ENCODE measurements at regions not wholly inside any gene's neighbourhood (a gene's known extent, or its start where the extent isn't known, plus 50 kb on each side); places are given as distances from the start of the nearest gene placed in this dataset.

DNA sequence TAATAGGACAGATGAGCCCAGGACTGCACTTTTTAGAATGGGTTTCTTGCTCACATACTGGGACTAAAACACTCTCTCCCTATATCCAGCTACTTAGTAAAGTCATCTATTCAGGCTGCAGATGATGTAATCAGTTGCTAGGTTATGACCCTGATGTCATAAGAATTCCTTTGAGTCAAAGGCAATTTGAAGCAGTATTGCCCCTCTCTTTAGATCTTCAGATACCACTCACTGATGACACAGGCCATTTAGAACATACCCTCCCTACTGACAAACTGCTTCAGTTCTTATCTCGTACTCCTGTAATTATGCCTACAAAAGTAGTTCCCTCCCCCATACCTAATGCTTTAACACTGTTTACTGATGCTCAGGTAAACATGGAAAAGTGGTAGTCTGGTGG, 450.1 kb upstream of the RASGRP1 start:
- no peaks in the 10 kb centered on the region for H3K27me3 ChIP-seq (ENCODE audit: control insufficient read depth in 2 of 2, insufficient read depth in 2 of 2, low read length in 2 of 2)
- intact Hi-C loops (cut with micrococcal nuclease): no loop called here
- no peaks in the 10 kb centered on the region for H4K20me1 ChIP-seq (replicated peaks; ENCODE audit: control insufficient read depth, extremely low read depth, insufficient read depth, low read length)
- FAIRE-seq (no peak), DNase-seq (ENCODE audit: low read depth, low spot score) (no peak)
- no peak overlapping the region for H2AFZ ChIP-seq (ENCODE audit: low read depth, low read length)
- H3K4me2 ChIP-seq (ENCODE audit: insufficient read depth, low read length): no peak overlapping the region
- H3K9ac ChIP-seq (replicated peaks; ENCODE audit: extremely low read depth, insufficient read depth, low read length): no peak overlapping the region
- POLR2A ChIA-PET: no interaction called here
- no peaks in the 10 kb centered on the region for H3K9me3 ChIP-seq (replicated peaks; ENCODE audit: control insufficient read depth, insufficient read depth, low read length)
- H3K79me2 ChIP-seq (ENCODE audit: control insufficient read depth, insufficient read depth, low read length): no peaks in the 10 kb centered on the region
- BruUV-seq (replicated peaks): no TSS peak
- peaks cover 4% of the 10 kb centered on the region for H3K4me1 ChIP-seq (ENCODE audit: control insufficient read depth, extremely low read depth, insufficient read depth, low read length)
- H3K4me3 ChIP-seq (replicated peaks in 1 of 3; ENCODE audit: insufficient read depth in 1 of 3, low read depth in 1 of 3, low read length in 3 of 3): no peak overlapping the region
- dilution Hi-C loops (cut with MboI; ENCODE audit: extremely low pct_ligation_motif_present, low sequenced_read_pairs): no loop called here
- H3K36me3 ChIP-seq (ENCODE audit: control insufficient read depth in 2 of 2, extremely low read depth in 1 of 2, insufficient read depth in 2 of 2, low read length in 2 of 2): no peaks in the 10 kb centered on the region
- H3K9me1 ChIP-seq (replicated peaks; ENCODE audit: control insufficient read depth, extremely low read depth, insufficient read depth, low read length): no peaks in the 10 kb centered on the region
- H3K27ac ChIP-seq (ENCODE audit: insufficient read depth, low read depth, low read length): no peak overlapping the region
- no peak for TF ChIP-seq EZH2 (IDR thresholded peaks at IDR 0.05; ENCODE audit: borderline replicate concordance, low read depth, low read length, severe bottlenecking)
- TF ChIP-seq MAX (IDR thresholded peaks at IDR 0.05; ENCODE audit: insufficient read depth, insufficient read length): no peak
- no peak for TF ChIP-seq MYC (IDR thresholded peaks at IDR 0.05; ENCODE audit: low read depth, low read length)
- TF ChIP-seq POLR2A (IDR thresholded peaks at IDR 0.05; ENCODE audit: low read depth, low read length): no peak
- no peak for TF ChIP-seq POLR2AphosphoS5 (IDR thresholded peaks at IDR 0.05; ENCODE audit: insufficient read depth, low read depth, low read length)
- no peak for TF ChIP-seq FOS (IDR thresholded peaks at IDR 0.05; ENCODE audit: borderline replicate concordance, insufficient read depth, low read length)
- no peak for TF ChIP-seq GATA2 (IDR thresholded peaks at IDR 0.05; ENCODE audit: insufficient read depth, insufficient read length, low read depth, low read length)
- CTCF ChIA-PET: no interaction called here

DNA sequence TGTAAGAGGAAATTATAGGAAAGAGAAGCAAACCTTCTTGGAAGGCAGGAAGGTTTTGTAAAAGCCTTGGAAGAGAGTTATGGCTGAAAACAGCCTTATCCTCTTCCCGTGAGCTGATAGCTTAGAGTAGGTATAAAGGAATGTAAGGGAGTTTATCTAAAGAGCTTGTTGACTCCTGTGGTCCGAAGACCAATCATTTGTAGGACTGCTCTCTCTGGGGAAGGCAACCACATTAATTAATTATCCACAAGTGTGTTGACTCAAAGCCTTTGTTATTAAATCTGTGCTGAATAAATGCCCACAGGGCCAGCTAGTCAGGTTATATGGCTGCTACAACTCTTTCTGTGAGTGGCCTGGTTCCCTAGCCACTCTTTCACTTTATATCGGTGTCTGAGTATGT, 452.1 kb upstream of the RASGRP1 start:
- no peak for FAIRE-seq
- DNase-seq (ENCODE audit: low read depth, low spot score): no peak
- Histone ChIP-seq H3K9ac (replicated peaks; ENCODE audit: extremely low read depth, insufficient read depth, low read length) (no peak overlapping the region), H3K27ac (ENCODE audit: insufficient read depth, low read depth, low read length) (no peak overlapping the region), H3K9me1 (replicated peaks; ENCODE audit: control insufficient read depth, extremely low read depth, insufficient read depth, low read length) (no peaks in the 10 kb centered on the region), H3K9me3 (replicated peaks; ENCODE audit: control insufficient read depth, insufficient read depth, low read length) (no peaks in the 10 kb centered on the region), H3K4me3 (replicated peaks in 1 of 3; ENCODE audit: insufficient read depth in 1 of 3, low read depth in 1 of 3, low read length in 3 of 3) (no peak overlapping the region), H3K36me3 (ENCODE audit: control insufficient read depth in 2 of 2, extremely low read depth in 1 of 2, insufficient read depth in 2 of 2, low read length in 2 of 2) (no peaks in the 10 kb centered on the region), H4K20me1 (replicated peaks; ENCODE audit: control insufficient read depth, extremely low read depth, insufficient read depth, low read length) (no peaks in the 10 kb centered on the region), H3K4me1 (ENCODE audit: control insufficient read depth, extremely low read depth, insufficient read depth, low read length) (peaks cover 4% of the 10 kb centered on the region), H3K79me2 (ENCODE audit: control insufficient read depth, insufficient read depth, low read length) (no peaks in the 10 kb centered on the region), H2AFZ (ENCODE audit: low read depth, low read length) (no peak overlapping the region), H3K27me3 (ENCODE audit: control insufficient read depth in 2 of 2, insufficient read depth in 2 of 2, low read length in 2 of 2) (no peaks in the 10 kb centered on the region), H3K4me2 (ENCODE audit: insufficient read depth, low read length) (no peak overlapping the region)
- dilution Hi-C loops (cut with MboI; ENCODE audit: extremely low pct_ligation_motif_present, low sequenced_read_pairs) (no loop called here), intact Hi-C loops (cut with micrococcal nuclease) (no loop called here)
- no TSS peak for BruUV-seq (replicated peaks)
- ChIA-PET CTCF (no interaction called here), POLR2A (no interaction called here)
- TF ChIP-seq EZH2 (IDR thresholded peaks at IDR 0.05; ENCODE audit: borderline replicate concordance, low read depth, low read length, severe bottlenecking): no peak
- no peak for TF ChIP-seq MYC (IDR thresholded peaks at IDR 0.05; ENCODE audit: low read depth, low read length)
- TF ChIP-seq, protein P1, sequence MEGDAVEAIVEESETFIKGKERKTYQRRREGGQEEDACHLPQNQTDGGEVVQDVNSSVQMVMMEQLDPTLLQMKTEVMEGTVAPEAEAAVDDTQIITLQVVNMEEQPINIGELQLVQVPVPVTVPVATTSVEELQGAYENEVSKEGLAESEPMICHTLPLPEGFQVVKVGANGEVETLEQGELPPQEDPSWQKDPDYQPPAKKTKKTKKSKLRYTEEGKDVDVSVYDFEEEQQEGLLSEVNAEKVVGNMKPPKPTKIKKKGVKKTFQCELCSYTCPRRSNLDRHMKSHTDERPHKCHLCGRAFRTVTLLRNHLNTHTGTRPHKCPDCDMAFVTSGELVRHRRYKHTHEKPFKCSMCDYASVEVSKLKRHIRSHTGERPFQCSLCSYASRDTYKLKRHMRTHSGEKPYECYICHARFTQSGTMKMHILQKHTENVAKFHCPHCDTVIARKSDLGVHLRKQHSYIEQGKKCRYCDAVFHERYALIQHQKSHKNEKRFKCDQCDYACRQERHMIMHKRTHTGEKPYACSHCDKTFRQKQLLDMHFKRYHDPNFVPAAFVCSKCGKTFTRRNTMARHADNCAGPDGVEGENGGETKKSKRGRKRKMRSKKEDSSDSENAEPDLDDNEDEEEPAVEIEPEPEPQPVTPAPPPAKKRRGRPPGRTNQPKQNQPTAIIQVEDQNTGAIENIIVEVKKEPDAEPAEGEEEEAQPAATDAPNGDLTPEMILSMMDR (IDR thresholded peaks at IDR 0.05; ENCODE audit: extremely low read depth in 1 of 2, insufficient read depth in 1 of 2, low read depth in 1 of 2, low read length in 2 of 2): no peak
- no peak for TF ChIP-seq GATA2 (IDR thresholded peaks at IDR 0.05; ENCODE audit: insufficient read depth, insufficient read length, low read depth, low read length)
- no peak for TF ChIP-seq FOS (IDR thresholded peaks at IDR 0.05; ENCODE audit: borderline replicate concordance, insufficient read depth, low read length)
- TF ChIP-seq MAX (IDR thresholded peaks at IDR 0.05; ENCODE audit: insufficient read depth, insufficient read length): no peak
- TF ChIP-seq POLR2A (IDR thresholded peaks at IDR 0.05; ENCODE audit: low read depth, low read length): no peak
- TF ChIP-seq POLR2AphosphoS5 (IDR thresholded peaks at IDR 0.05; ENCODE audit: insufficient read depth, low read depth, low read length): no peak
- no peak for TF ChIP-seq JUN (IDR thresholded peaks at IDR 0.05; ENCODE audit: borderline replicate concordance, insufficient read depth, insufficient read length, low read depth)

All from endothelial cell of umbilical vein (primary cell).